ENCODE measurements at regions not wholly inside any gene's neighbourhood (a gene's known extent, or its start where the extent isn't known, plus 50 kb on each side); places are given as distances from the start of the nearest gene placed in this dataset.
"Not testable (repeated sequence)": the region's sequence is repeated elsewhere in the genome, so short reads cannot be mapped to it uniquely, and the experiment has no call there.

GRCh38 chr19:29884466-29884865 is 57.6 kb upstream of the URI1 start:
- TF ChIP-seq Cebpa-rat (IDR thresholded peaks at IDR 0.05) = no peak
- no peak overlapping the region for H3K9ac ChIP-seq
- H3K9me3 ChIP-seq = no peaks in the 10 kb centered on the region
- no peak overlapping the region for H3K4me3 ChIP-seq
- H3K4me2 ChIP-seq = no peak overlapping the region
- no peaks in the 10 kb centered on the region for H4K20me1 ChIP-seq
- H3K4me1 ChIP-seq = peaks cover 58% of the 10 kb centered on the region
- no peaks in the 10 kb centered on the region for H3K27me3 ChIP-seq
- no peak overlapping the region for H3K27ac ChIP-seq
- H3K36me3 ChIP-seq = no peaks in the 10 kb centered on the region

DNA sequence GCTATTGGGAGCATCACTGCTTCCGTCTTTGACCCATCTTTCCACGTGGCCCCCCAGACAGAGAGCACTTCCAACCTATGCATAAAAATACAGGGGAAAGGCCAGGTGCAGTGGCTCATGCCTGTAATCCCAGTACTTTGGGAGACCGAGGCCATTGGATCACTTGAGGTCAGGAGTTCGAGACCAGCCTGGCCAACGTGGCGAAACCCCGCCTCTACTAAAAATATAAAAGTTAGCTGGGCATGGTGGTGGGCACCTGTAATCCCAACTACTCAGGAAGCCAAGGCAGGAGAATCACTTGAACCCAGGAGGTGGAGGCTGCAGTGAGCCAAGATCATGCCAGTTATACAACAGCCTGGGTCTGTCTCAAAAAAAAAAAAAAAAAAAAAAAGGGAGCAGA is 55.9 kb upstream of the URI1 start:
- H3K36me3 ChIP-seq, H3K4me3 ChIP-seq, H3K27ac ChIP-seq, H4K20me1 ChIP-seq, H3K9ac ChIP-seq, H3K27me3 ChIP-seq, H3K9me3 ChIP-seq: not testable (repeated sequence)
- Histone ChIP-seq H3K4me1 (peaks cover 42% of the 10 kb centered on the region), H3K4me2 (peak overlapping the region; percentile 77)

DNA sequence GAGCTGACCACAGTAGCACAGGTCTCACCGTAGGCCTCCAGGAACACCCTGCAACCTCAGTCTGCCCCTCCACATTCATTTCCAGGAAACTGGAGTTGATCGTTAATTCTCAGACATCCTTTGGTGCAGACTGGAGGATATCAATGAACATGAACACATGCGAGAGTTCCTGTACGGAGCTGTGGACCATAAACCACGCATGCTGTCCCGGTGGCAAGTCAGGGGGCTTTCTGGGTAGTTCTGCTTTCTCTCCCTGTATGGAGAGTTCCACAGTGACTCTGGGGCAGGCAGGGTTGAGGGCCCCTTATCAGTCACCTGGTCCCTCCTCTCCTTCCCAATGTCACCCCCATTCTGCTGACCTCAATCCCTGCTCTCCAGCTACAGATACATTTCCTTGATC is 55.5 kb upstream of the URI1 start:
- TF ChIP-seq Cebpa-rat (IDR thresholded peaks at IDR 0.05) = no peak
- no peaks in the 10 kb centered on the region for H3K27me3 ChIP-seq

DNA sequence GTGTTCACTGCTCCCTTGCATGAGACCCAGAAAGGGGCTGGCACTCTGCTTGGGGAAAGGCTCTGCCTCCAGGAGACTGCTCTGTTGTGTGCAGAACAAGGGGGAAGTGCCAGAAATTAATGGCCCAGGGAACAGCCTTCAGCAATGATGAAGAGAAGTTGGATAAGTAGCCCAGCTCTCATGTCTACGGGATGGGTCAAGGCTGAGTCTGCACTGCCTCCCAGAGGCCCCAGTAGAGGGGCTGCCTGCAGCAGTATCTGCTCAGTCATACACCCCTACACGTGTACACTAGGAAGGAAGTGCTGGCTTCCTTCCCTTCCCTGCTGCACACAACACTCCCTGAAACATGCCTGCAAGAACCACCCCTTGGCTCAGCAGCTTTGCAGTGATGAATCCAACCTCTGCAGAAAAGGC is 54.6 kb upstream of the URI1 start:
- Histone ChIP-seq H3K27ac (0 out of 2 replicates have a peak overlapping the region, but pooled peaks have one; percentile 30), H3K36me3 (no peaks in the 10 kb centered on the region), H3K27me3 (no peaks in the 10 kb centered on the region), H4K20me1 (no peaks in the 10 kb centered on the region), H3K9ac (no peak overlapping the region), H3K4me1 (peaks cover 28% of the 10 kb centered on the region), H3K9me3 (no peaks in the 10 kb centered on the region), H3K4me3 (no peak overlapping the region), H3K4me2 (peak overlapping the region; percentile 77)
- no peak for TF ChIP-seq Cebpa-rat (IDR thresholded peaks at IDR 0.05)

More for the DNA sequence above, 55.5 kb upstream of the URI1 start:
- Histone ChIP-seq H4K20me1 (no peaks in the 10 kb centered on the region), H3K9ac (no peak overlapping the region), H3K4me3 (no peak overlapping the region), H3K4me1 (peaks cover 37% of the 10 kb centered on the region), H3K36me3 (no peaks in the 10 kb centered on the region), H3K9me3 (no peaks in the 10 kb centered on the region), H3K27ac (no peak overlapping the region), H3K4me2 (peak overlapping the region; percentile 77)

DNA sequence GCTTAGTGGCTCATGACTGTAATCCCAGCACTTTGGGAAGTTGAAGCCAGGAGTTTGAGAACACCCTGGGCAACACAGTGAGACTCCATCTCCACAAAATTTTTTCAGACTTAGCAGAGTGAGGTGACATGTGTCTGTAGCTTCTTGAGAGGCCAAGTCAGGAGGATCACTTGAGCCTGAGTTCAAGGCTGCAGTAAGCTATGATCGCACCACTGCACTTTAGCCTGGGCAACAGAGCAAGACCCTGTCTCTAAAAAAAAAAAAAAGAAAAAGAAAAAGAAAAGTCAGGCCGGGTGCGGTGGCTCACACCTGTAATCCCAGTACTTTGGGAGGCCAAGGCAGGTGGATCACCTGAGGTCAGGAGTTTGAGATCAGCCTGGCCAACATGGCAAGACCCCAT is 54.0 kb upstream of the URI1 start:
- H3K9ac ChIP-seq, H3K4me3 ChIP-seq, H3K27me3 ChIP-seq, H3K36me3 ChIP-seq, H4K20me1 ChIP-seq, H3K27ac ChIP-seq, H3K9me3 ChIP-seq: not testable (repeated sequence)
- Histone ChIP-seq H3K4me2 (peak overlapping the region; percentile 77), H3K4me1 (peaks cover 26% of the 10 kb centered on the region)

- H3K9me3 ChIP-seq = no peaks in the 10 kb centered on the region
- H3K4me3 ChIP-seq = no peak overlapping the region
- H3K9ac ChIP-seq = no peak overlapping the region
- H4K20me1 ChIP-seq = no peaks in the 10 kb centered on the region
- H3K4me1 ChIP-seq = peaks cover 26% of the 10 kb centered on the region
- no peak for TF ChIP-seq Cebpa-rat (IDR thresholded peaks at IDR 0.05)
- H3K4me2 ChIP-seq = no peak overlapping the region
- H3K27ac ChIP-seq = no peak overlapping the region
- H3K36me3 ChIP-seq = no peaks in the 10 kb centered on the region
- H3K27me3 ChIP-seq = no peaks in the 10 kb centered on the region
Measured at GRCh38 chr19:29889702-29890101, 52.3 kb upstream of the URI1 start.

DNA sequence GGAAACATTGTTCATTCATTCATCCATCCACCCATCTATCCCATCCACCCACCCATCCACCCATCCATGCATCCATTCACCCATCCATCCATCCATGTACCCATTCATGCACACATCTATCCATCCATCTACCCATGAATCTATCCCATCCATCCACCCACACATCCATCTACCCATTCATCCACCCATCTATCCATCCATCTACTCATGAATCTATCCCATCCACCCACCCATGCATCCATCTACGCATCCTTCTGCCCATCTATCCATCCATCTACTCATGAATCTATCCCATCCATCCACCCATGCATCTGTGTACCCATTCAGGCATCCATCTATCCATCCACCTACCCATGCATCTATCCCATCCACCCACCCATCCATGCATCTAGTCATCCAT is 51.6 kb upstream of the URI1 start:
- Histone ChIP-seq H3K9ac (no peak overlapping the region), H3K4me2 (no peak overlapping the region), H3K4me1 (peaks cover 26% of the 10 kb centered on the region), H3K27ac (no peak overlapping the region), H3K36me3 (no peaks in the 10 kb centered on the region), H3K9me3 (no peaks in the 10 kb centered on the region), H4K20me1 (no peaks in the 10 kb centered on the region), H3K4me3 (no peak overlapping the region), H3K27me3 (no peaks in the 10 kb centered on the region)
- TF ChIP-seq Cebpa-rat (IDR thresholded peaks at IDR 0.05) = no peak

Data from BLaER1 (cell line).